HG03135 (cell line): ENCODE measurements at regions not wholly inside any gene's neighbourhood (a gene's known extent, or its start where the extent isn't known, plus 50 kb on each side); places are given as distances from the start of the nearest gene placed in this dataset.
"Not testable (repeated sequence)": the region's sequence is repeated elsewhere in the genome, so short reads cannot be mapped to it uniquely, and the experiment has no call there.

ENCODE experiments used
- ATAC-seq: cut with Tn5 transposase; IDR thresholded peaks from one replicate; pipeline ENCODE4 v1.9.1; 2021; ENCODE audit warnings: mild to moderate bottlenecking, moderate library complexity; ENCODE audit not compliant: unreplicated experiment

GRCh38 chr21:31609081-31609480 lies 50.4 kb upstream of the SOD1 start:
- ATAC-seq, result no peak

GRCh38 chr21:31607791-31608190 lies 51.7 kb upstream of the SOD1 start:
- no peak for ATAC-seq

- no peak for ATAC-seq
Measured at GRCh38 chr21:31606081-31606874, 53.2 kb upstream of the SOD1 start.

- ATAC-seq, result peak; percentile 60
Measured at GRCh38 chr21:31604591-31605190, 54.8 kb upstream of the SOD1 start.

- no peak for ATAC-seq
Measured at GRCh38 chr21:31599563-31599962, 59.9 kb upstream of the SOD1 start.

- ATAC-seq, result no peak
Measured at GRCh38 chr21:31599013-31599412, 60.5 kb upstream of the SOD1 start.

GRCh38 chr21:31597683-31598082 lies 61.8 kb upstream of the SOD1 start:
- no peak for ATAC-seq

- ATAC-seq, result no peak
Measured at GRCh38 chr21:31596055-31596454, 63.4 kb upstream of the SOD1 start.

- ATAC-seq, result no peak
Measured at GRCh38 chr21:31594726-31595125, 64.8 kb upstream of the SOD1 start.

- ATAC-seq, result no peak
Measured at GRCh38 chr21:31594279-31594678, 65.2 kb upstream of the SOD1 start.

GRCh38 chr21:31592963-31593560 lies 66.4 kb upstream of the SOD1 start:
- no peak for ATAC-seq

GRCh38 chr21:31592516-31592915 lies 67.0 kb upstream of the SOD1 start:
- no peak for ATAC-seq

- no peak for ATAC-seq
Measured at GRCh38 chr21:31589820-31590219, 69.7 kb upstream of the SOD1 start.

GRCh38 chr21:31586118-31586517 lies 73.4 kb upstream of the SOD1 start:
- ATAC-seq, result no peak

GRCh38 chr21:31583937-31584336 lies 75.6 kb upstream of the SOD1 start:
- not testable (repeated sequence) for ATAC-seq

GRCh38 chr21:31583498-31583897 lies 76.0 kb upstream of the SOD1 start:
- ATAC-seq, result no peak

GRCh38 chr21:31580866-31581276 lies 78.6 kb upstream of the SOD1 start:
- ATAC-seq, result peak; percentile 67

- no peak for ATAC-seq
Measured at GRCh38 chr21:31577271-31577670, 82.2 kb upstream of the SOD1 start.

GRCh38 chr21:31576428-31576827 lies 83.1 kb upstream of the SOD1 start:
- ATAC-seq, result no peak

- ATAC-seq, result no peak
Measured at GRCh38 chr21:31573217-31573616, 86.3 kb upstream of the SOD1 start.

GRCh38 chr21:31571879-31572278 lies 87.6 kb upstream of the SOD1 start:
- ATAC-seq, result no peak
